GM18909 (cell line): ENCODE measurements at regions not wholly inside any gene's neighbourhood (a gene's known extent, or its start where the extent isn't known, plus 50 kb on each side); places are given as distances from the start of the nearest gene placed in this dataset.
"Not testable (repeated sequence)": the region's sequence is repeated elsewhere in the genome, so short reads cannot be mapped to it uniquely, and the experiment has no call there.

Experiments used
- ATAC-seq: cut with Tn5 transposase; IDR thresholded peaks from one replicate; pipeline ENCODE4 v1.9.1; 2021; ENCODE audit warnings: mild to moderate bottlenecking; ENCODE audit not compliant: unreplicated experiment, poor library complexity

DNA sequence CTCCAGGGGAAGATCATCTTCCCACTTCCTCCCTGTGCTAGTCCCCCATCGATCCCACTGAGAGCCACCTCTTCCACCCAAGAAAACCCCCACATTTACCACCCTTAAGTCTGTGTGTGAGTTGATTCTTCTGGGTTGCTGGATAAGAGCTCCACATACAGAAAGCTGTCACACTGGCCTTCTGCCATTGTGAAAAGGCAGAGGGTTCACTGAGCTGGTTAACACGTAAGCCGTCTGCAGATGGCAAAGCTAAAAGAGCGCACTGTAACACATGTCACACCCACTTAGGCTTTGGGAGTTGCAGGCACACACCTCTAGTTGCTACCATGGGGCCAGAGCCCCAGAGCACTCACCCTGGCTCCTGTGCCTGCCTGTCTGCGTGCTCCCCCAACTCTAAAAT, 309.8 kb upstream of the LRRC3B start:
- ATAC-seq = no peak

DNA sequence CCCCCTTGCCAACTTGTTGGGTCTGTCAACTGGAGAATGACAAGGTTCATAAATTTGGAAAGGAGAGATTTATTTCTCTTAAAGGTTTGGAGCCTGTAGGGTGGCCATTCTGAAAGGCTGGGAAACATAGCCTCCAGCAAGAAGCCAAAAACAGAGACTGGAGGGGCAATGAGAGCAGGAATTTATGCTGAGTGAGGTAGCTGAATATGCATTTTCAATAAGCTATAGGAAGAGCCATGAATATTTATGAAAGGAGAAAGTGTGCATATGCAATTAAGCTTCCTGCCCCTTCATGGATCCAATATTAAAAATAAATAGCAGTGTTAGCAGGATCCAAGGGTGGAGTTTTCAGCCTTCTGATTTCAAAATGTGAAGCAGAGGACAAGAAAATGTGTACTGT, 306.1 kb upstream of the LRRC3B start:
- ATAC-seq = no peak

DNA sequence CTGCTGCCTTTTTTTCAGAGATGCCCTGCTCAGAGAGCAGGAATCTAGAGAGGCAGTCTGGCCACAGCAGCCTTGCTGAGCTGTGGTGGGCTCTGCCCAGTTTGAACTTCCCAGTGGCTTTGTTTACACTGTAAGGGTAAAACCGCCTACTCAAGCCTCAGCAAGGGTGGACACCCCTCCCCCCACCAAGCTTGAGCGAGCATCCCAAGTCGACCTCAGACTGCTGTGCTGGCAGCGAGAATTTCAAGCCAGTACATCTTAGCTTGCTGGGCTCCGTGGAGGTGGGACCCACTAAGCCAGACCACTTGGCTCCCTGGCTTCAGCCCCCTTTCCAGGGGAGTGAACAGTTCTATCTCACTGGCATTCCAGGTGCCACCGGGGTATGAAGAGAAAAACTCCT, 298.8 kb upstream of the LRRC3B start:
- ATAC-seq = not testable (repeated sequence)

DNA sequence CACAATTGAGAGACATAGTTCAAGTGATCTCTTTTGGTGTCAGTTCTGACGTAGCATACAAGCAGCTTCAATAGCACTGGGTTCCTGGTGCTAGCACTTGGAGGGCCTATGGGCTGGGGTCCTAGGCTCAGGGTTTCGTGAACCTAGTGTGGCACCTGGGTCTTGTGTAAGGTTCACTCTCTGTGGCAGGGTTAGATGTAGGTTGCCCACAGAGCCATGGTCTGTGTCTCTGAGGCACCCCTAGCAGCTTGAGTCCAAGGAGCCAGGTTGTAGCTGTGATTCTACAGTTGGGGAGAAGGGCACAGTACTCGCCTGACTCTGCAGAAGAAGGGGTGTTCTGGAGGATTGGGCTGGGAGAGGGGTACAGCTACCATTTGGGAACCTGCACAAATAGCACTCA, 282.6 kb upstream of the LRRC3B start:
- ATAC-seq = no peak

DNA sequence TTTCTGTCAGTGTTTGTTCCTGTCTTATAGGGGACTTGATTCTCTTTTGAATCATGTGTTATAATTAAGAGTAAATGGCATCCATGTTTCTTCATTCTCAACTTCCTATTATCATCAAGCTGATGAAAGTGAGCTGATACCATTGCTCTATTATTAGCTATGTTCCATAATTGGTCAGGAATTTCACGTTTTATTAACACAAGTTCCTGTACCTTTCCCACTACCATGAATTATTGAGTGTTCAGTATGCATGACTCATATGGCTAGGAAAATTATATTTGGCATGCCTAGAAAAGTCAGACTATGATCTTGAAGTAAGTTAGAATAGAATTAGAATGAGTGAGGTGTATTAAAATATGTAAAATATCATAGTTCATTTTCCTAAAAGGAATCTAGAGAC, 278.9 kb upstream of the LRRC3B start:
- ATAC-seq = no peak

DNA sequence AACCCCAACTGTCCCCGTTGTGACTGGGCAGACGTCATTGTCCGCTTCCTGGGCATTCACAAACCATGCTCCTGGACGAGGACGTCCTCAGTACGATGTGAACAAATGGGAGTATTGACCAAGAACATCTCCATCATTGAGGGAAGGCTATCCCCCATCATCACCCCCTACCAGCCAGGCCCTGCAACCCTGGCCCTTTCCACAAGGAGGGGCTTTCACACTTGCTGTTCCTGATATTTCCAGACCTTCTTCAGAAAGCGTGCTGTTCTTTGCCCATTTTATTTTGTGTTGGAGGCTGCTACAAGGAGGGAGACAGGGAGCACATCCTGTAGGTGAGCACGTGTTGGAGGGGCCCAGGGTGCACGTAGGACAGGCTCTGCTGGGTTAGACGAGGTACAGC, 277.0 kb upstream of the LRRC3B start:
- no peak for ATAC-seq

DNA sequence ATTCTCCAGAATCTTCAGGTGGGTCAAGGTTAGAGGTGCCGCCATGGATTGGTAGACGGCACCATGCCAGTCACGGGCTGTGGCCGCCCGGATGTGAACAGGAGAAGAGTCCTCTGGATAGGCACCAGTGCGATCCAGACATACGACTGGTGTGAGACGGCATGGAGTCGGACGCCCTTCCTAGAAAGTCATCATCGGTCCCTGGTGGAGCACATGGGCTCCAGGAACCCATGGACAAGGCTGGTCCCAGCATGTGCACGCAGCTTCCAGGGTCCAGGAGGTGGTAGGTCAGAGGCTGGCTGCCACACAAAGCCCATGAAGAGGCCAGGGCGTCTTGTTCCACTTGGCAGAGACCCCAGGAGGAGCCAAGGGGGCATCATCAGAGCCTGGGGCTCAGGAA, 276.1 kb upstream of the LRRC3B start:
- no peak for ATAC-seq

DNA sequence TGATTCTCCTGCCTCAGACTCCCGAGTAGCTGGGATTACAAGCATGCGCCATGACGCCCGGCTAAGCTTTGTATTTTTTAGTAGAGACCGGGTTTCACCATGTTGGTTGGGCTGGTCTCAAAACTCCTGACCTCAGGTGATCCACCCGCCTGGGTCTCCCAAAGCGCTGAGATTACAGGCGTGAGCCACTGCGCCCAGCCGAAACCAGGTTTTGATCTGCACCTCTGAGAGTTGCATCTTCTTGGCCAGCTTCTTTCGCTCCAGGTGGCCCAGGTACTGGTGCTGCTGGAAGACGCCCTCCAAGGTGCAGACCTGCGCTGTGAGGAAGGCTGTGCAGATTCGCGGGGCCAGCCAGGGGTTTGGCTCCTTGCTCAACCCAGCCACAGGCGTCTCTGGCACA, 275.4 kb upstream of the LRRC3B start:
- no peak for ATAC-seq

DNA sequence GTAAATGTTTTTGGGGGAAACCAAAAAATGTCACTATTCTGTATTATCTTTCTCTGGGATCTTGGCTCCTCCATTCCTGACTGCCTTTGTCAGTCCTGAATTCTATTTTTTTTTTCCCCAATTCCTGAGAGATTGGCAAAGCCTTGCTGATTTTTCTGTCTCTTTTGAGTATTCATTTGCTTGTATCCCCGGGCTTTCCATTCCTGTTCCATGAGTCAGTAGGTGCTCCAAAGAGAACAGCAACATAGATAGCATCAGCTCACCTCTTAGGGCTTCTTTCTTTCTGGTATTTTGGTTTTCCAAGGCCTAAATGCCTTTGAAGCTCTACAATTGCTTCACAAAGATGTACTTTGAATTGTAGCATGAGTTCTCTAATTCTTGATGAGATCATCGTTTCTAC, 271.7 kb upstream of the LRRC3B start:
- ATAC-seq = no peak

DNA sequence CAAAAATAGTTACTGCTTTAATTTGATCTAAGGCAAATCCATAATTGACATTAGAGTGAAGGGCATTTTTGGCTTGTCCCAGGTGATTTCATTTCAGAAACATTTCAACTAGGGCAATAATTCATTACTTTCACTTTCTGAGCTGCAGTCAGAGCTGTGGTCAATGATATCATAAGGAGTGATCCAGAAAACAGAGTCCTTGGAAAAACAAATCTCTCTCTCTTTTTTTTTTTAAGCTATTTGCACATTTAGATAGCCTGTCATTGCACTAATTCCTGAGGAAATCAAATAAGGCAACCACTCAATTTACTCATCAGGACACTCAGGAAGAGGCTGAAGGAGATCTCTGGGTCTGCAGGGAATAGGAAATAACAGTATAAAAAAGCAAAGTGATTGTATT, 269.5 kb upstream of the LRRC3B start:
- no peak for ATAC-seq

DNA sequence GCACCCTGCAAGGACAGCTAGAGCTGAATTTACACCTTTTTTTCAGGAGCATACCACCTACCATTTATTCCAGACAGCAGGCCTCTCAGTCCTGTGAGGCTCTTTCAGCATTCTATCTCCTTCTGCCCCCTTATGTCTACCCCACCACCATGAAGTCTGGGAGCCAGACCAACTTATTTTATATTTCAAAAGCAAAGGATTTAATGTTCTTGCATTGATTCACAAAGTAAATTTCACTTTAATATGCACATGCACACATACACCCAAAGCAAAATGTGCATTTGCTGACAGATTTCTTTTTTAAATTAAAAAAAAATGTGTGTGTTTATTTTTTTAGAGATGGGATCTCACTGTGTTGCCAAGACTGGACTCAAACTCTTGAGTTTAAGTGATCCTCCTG, 264.2 kb upstream of the LRRC3B start:
- no peak for ATAC-seq

DNA sequence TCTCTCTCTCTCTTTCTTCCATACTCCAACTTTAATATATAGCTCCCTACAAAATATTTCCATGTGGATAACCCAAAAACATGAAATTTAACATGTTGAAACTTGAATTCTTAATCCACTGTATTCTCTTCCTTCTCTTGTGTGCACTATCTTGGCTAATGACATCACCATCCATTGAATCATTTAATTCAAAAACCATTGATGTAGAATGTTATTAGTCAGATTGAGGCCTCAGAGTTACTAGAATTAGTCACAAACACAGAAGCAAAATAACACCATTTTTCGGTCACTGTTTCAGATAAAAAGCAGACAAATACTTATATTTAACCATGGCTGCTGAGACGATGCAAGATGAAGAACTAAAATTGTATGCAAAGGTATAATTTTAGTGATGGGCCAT, 256.9 kb upstream of the LRRC3B start:
- ATAC-seq = no peak

DNA sequence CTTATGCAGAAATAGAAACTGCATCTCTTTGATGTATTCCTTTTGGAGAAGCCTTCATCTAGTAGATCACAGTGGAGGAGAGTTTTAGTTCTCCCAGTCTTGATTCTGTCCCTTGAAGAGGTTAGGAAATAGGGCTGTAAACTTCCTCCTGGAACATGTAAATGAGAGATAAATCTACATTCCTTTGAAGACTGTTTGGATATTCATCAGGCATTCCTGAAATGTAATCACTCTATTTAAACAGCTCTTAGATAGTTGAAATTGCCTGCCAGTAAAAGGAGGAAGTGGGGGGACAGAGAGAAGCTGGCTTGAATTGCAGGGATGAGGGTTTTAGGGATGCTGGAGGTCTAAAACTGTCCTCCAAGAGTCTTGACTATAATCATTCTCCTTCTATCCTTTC, 254.3 kb upstream of the LRRC3B start:
- ATAC-seq = no peak

DNA sequence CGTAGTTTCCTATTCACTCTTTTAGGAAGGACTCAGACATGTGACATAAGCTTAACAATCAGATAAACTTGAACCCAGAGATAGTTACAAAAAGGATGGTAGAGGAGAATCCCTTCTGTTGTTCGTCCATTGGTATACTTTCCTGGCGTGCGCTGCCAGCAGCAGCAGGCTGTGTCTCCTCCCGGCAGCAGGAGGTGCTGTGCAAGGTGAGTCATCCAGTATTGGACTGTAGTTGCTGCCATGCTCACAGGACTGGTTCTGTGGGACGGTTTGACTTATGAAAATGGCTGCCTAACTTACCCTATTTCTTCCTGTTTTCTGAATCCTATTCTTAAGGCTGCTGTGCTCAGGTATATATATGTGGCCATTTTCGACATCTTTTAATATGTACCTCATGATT, 253.4 kb upstream of the LRRC3B start:
- no peak for ATAC-seq

DNA sequence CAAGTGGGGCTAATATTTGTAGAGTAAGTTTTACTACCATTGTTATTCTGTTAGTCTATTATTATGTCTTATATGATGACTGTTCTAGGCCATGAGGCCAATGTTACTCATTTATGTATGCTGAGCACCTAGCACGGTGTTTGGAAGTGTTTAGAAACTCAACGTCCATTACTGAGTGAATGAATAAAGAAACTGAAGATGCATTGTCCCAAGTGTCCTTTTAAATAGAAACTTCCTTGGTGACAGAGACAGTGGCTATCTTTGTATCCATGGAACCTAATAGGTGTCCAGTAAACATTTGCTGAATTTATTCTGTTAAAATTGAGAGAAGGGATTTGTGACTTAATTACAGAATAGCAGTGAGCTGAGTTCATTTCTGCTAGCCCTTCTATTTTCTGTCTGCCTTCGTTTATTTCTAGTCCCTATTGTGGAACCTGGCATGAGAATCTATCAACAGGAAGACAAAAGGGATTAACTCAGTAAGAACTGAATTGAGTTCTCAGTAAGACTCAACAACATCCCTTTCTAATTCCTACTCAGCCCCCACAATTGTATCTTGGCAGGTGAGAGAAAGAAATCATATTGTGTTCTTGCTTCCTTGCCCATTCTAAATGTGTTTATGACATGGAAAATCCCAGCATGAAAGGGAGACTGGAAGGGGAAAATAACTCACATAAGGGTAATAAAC, 246.6 kb upstream of the LRRC3B start:
- ATAC-seq = no peak

DNA sequence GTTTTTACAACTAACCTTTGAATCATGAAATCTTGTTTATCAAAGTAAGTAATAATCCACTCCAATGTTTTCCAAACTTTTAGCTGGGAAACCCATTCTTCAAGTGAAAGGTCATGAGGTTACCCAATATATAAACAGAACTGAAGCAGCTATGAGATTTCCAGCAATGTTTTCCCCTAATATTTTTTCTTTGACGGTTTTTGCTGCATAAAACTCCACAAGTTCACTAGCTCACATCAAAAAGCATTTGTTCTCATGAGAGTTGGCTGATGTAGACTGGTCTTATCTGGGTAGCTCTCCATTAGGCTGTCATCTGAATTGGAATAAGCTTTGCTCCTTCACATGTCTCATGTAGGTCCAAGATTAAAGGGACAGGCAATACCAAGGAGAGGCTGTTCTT, 241.2 kb upstream of the LRRC3B start:
- no peak for ATAC-seq

DNA sequence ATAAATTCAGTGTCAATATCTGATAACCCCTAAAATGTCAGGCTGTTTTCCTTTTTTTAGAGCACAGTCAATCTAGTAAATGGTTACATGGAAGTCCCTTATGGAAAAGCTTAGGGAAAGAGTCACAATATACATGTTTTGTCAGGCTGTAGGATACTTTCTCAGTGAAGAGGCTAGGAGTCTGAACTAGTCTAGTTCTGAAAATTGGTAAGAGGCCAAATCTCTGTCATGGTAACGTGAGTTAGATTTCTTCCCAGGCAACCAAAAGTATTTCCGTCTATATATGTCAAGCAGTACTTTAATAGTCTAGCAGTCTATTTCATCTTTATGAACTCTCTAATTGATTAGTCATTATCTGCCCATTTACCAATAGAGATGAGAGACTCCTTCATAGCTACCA, 215.9 kb upstream of the LRRC3B start:
- ATAC-seq = no peak

DNA sequence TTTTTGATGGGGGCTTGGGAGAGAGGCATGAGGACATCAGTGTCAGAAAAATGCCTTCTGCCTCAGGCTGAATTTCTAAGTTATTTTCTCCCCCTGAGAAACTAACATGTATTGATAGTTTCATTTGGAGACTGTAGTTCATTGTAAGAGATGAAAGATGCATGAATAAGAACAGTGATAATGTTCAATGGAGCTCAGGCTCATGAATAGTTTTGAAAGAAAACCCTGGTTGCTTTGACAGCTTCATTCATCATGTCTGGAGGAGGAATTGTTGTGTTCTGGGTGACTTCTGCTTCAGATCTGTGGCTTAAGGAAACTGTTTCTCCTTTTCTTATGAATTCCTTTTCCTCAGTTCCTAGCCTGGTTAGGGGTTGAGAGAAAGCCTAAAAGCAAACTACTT, 204.0 kb upstream of the LRRC3B start:
- ATAC-seq = no peak

DNA sequence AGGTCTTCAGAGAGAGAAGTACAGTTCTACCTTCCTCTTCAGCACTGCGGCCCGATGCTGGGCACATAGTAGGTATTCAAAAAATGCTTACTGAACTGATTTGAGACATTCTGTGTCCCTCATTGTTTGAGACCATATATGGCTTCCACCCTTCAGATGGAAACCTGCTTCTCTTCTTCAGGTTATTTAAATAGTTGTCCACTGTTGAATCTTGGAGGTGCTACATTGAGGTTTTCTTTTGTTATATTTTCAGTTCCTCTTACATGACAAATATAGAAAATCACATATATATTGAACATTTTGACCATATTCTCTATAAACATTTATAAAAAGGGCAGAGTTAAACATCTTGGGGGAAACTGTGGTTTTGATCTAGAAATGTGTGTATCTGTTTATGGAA, 200.2 kb upstream of the LRRC3B start:
- ATAC-seq = peak; percentile 59

DNA sequence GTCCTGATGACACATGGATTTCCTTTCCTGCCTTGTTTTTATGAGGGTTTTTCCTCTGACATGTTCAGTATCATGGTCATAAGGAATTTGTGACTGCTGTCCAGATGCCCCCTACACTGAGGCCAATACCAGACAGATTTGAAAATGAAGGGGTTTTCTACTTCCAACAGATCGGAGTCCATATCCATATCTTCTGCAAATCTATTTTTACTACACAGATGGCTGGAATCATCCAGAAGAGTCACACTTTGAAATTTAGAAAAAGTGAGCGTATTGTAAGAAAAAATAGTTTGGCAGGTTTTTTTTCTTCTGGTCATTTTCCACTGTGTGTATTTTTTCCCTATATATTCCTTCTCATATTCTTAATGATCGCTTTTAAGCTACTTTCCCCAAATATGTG, 197.5 kb upstream of the LRRC3B start:
- no peak for ATAC-seq

DNA sequence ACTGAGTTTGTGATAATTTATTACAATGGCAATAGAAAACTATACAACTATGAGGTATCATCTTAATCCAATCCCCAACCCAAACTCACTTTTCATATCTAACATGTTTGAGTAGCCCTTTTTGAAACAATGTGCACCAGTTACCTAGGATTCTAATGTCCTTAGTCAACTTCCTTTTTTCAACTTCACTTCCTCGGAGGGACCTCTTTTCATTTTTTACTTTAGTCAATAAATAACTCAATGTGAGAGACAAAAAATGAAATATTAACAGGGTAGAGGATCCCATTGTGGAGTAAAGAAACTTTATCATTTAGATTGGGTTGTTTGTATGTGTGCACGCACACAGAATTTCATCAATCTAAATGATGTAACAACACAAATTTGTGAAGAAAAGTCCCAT, 193.6 kb upstream of the LRRC3B start:
- ATAC-seq = no peak

DNA sequence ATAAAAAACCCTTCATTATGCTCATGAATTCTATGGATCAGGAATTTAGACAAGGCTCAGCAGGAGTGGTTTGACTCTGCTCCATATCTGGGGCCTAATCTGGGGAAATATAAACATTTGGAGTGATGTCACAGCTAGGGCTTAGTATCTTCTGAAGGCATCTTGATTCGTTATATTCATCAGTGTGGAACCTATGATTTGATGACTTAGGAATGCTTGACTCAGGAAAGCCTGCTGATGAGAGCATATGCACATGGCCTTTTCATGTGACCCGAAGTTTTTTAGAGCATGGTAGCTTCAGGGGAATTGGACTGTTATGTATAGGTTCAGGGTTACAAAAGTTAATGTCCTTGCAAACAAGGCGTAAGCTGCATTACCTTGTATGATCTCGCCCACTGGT, 184.9 kb upstream of the LRRC3B start:
- no peak for ATAC-seq
